IgD-negative memory B cell (primary cell): ENCODE measurements at regions not wholly inside any gene's neighbourhood (a gene's known extent, or its start where the extent isn't known, plus 50 kb on each side); places are given as distances from the start of the nearest gene placed in this dataset.
A peak's percentile ranks its signal among the peaks of the same experiment; 100 is the strongest.

Experiments used
- H3K27ac Mint-ChIP-seq, 3 donors: one replicate each; pipeline ENCODE4 v1.8.0; 2020 to 2022; ENCODE audit warnings: mild to moderate bottlenecking in 3 of 3, mixed read lengths in 3 of 3, moderate library complexity in 1 of 3
- H3K27me3 Mint-ChIP-seq: one replicate; pipeline ENCODE4 v1.8.0; 2021; ENCODE audit warnings: mixed read lengths
- H3K36me3 Mint-ChIP-seq: one replicate; pipeline ENCODE4 v1.8.0; 2020; ENCODE audit warnings: mild to moderate bottlenecking, mixed read lengths
- H3K4me1 Mint-ChIP-seq, 3 donors: one replicate each; pipeline ENCODE4 v1.8.0; 2020 to 2022; ENCODE audit warnings: mixed read lengths in 3 of 3, mild to moderate bottlenecking in 1 of 3
- H3K4me3 Mint-ChIP-seq, 4 donors: one replicate each; pipeline ENCODE4 v1.8.0; 2020 to 2022; ENCODE audit warnings: mild to moderate bottlenecking in 4 of 4, mixed read lengths in 4 of 4, moderate library complexity in 3 of 4
- H3K9me3 Mint-ChIP-seq, 3 donors: one replicate each; pipeline ENCODE4 v1.8.0; 2020 to 2021; ENCODE audit warnings: mixed read lengths in 3 of 3, mild to moderate bottlenecking in 1 of 3

GRCh38 chr9:121550041-121550440 is 50.4 kb upstream of the GGTA1 start:
- H3K4me3 Mint-ChIP-seq = peak overlapping the region in 1 of 4 donors; percentile 30
- peaks cover 0 to 11% (median 1%) of the 10 kb centered on the region in 3 donors for H3K4me1 Mint-ChIP-seq
- no peaks in the 10 kb centered on the region for H3K9me3 Mint-ChIP-seq
- H3K27me3 Mint-ChIP-seq = peaks cover 18% of the 10 kb centered on the region
- H3K36me3 Mint-ChIP-seq = no peaks in the 10 kb centered on the region
- H3K27ac Mint-ChIP-seq = no peak overlapping the region

GRCh38 chr9:121550569-121551512 is 51.2 kb upstream of the GGTA1 start:
- no peaks in the 10 kb centered on the region for H3K9me3 Mint-ChIP-seq
- peaks cover 0 to 11% (median 1%) of the 10 kb centered on the region in 3 donors for H3K4me1 Mint-ChIP-seq
- no peak overlapping the region for H3K27ac Mint-ChIP-seq
- peaks cover 19% of the 10 kb centered on the region for H3K27me3 Mint-ChIP-seq
- H3K36me3 Mint-ChIP-seq = no peaks in the 10 kb centered on the region
- peak overlapping the region in 2 of 4 donors; percentile 18 to 60 for H3K4me3 Mint-ChIP-seq

GRCh38 chr9:121551985-121552753 is 52.5 kb upstream of the GGTA1 start:
- H3K36me3 Mint-ChIP-seq = no peaks in the 10 kb centered on the region
- no peak overlapping the region for H3K27ac Mint-ChIP-seq
- H3K27me3 Mint-ChIP-seq = peaks cover 17% of the 10 kb centered on the region
- peaks cover 0 to 9% (median 1%) of the 10 kb centered on the region in 3 donors for H3K4me1 Mint-ChIP-seq
- peak overlapping the region in 1 of 4 donors; percentile 18 for H3K4me3 Mint-ChIP-seq
- H3K9me3 Mint-ChIP-seq = no peaks in the 10 kb centered on the region

GRCh38 chr9:121556082-121556481 is 56.4 kb upstream of the GGTA1 start:
- Mint-ChIP-seq H3K4me1 (peaks cover 9 to 22% (median 9%) of the 10 kb centered on the region in 3 donors), H3K27me3 (peaks cover 11% of the 10 kb centered on the region), H3K4me3 (no peak overlapping the region), H3K9me3 (no peaks in the 10 kb centered on the region), H3K27ac (no peak overlapping the region), H3K36me3 (no peaks in the 10 kb centered on the region)

GRCh38 chr9:121556580-121556979 is 56.9 kb upstream of the GGTA1 start:
- Mint-ChIP-seq H3K27me3 (peaks cover 11% of the 10 kb centered on the region), H3K4me1 (peaks cover 9 to 21% (median 9%) of the 10 kb centered on the region in 3 donors), H3K9me3 (no peaks in the 10 kb centered on the region), H3K27ac (no peak overlapping the region), H3K4me3 (no peak overlapping the region), H3K36me3 (peaks cover under 1% of the 10 kb centered on the region)

GRCh38 chr9:121557581-121558447 is 58.2 kb upstream of the GGTA1 start:
- Mint-ChIP-seq H3K36me3 (peaks cover 2% of the 10 kb centered on the region), H3K4me1 (peaks cover 9 to 18% (median 9%) of the 10 kb centered on the region in 3 donors), H3K4me3 (peak overlapping the region in 3 of 4 donors; percentile 8 to 84 (median 9)), H3K27ac (no peak overlapping the region), H3K27me3 (peaks cover 11% of the 10 kb centered on the region), H3K9me3 (no peaks in the 10 kb centered on the region)

- Mint-ChIP-seq H3K27me3 (peaks cover 11% of the 10 kb centered on the region), H3K27ac (no peak overlapping the region), H3K4me3 (peak overlapping the region in 2 of 4 donors; percentile 73 to 84), H3K36me3 (peaks cover 2% of the 10 kb centered on the region), H3K9me3 (no peaks in the 10 kb centered on the region), H3K4me1 (peaks cover 9 to 18% (median 9%) of the 10 kb centered on the region in 3 donors)
These were observed 58.8 kb upstream of the GGTA1 start for GRCh38 chr9:121558473-121558872.

- Mint-ChIP-seq H3K9me3 (no peaks in the 10 kb centered on the region), H3K36me3 (peaks cover 2% of the 10 kb centered on the region), H3K4me1 (peaks cover 9 to 18% (median 9%) of the 10 kb centered on the region in 3 donors), H3K27me3 (peaks cover 11% of the 10 kb centered on the region), H3K4me3 (peak overlapping the region in 2 of 4 donors; percentile 32 to 43), H3K27ac (peak overlapping the region in 1 of 3 donors; percentile 39)
These were observed 59.5 kb upstream of the GGTA1 start for GRCh38 chr9:121559183-121559582.

GRCh38 chr9:121560921-121561320 is 61.3 kb upstream of the GGTA1 start:
- Mint-ChIP-seq H3K4me3 (no peak overlapping the region), H3K4me1 (peaks cover 9 to 18% (median 9%) of the 10 kb centered on the region in 3 donors), H3K27me3 (peaks cover 16% of the 10 kb centered on the region), H3K36me3 (peaks cover 2% of the 10 kb centered on the region), H3K9me3 (no peaks in the 10 kb centered on the region), H3K27ac (no peak overlapping the region)

- Mint-ChIP-seq H3K36me3 (peaks cover 2% of the 10 kb centered on the region), H3K27me3 (peaks cover 14% of the 10 kb centered on the region), H3K27ac (no peak overlapping the region), H3K9me3 (no peaks in the 10 kb centered on the region), H3K4me3 (no peak overlapping the region), H3K4me1 (peaks cover 9 to 18% (median 9%) of the 10 kb centered on the region in 3 donors)
These were observed 62.0 kb upstream of the GGTA1 start for GRCh38 chr9:121561385-121562222.

- H3K4me1 Mint-ChIP-seq = peaks cover 9 to 18% (median 9%) of the 10 kb centered on the region in 3 donors
- H3K36me3 Mint-ChIP-seq = peaks cover 2% of the 10 kb centered on the region
- no peak overlapping the region for H3K4me3 Mint-ChIP-seq
- H3K27ac Mint-ChIP-seq = no peak overlapping the region
- no peaks in the 10 kb centered on the region for H3K9me3 Mint-ChIP-seq
- H3K27me3 Mint-ChIP-seq = peaks cover 12% of the 10 kb centered on the region
These were observed 62.7 kb upstream of the GGTA1 start for GRCh38 chr9:121562301-121562700.

- Mint-ChIP-seq H3K4me1 (peaks cover 4 to 12% (median 6%) of the 10 kb centered on the region in 3 donors), H3K27me3 (peaks cover 11% of the 10 kb centered on the region), H3K36me3 (peaks cover 2% of the 10 kb centered on the region), H3K27ac (no peak overlapping the region), H3K4me3 (no peak overlapping the region), H3K9me3 (no peaks in the 10 kb centered on the region)
These were observed 63.8 kb upstream of the GGTA1 start for GRCh38 chr9:121563425-121563824.

GRCh38 chr9:121563881-121564460 is 64.3 kb upstream of the GGTA1 start:
- Mint-ChIP-seq H3K27me3 (peaks cover 14% of the 10 kb centered on the region), H3K27ac (peak overlapping the region in 1 of 3 donors; percentile 80), H3K4me1 (peaks cover 0 to 10% (median 4%) of the 10 kb centered on the region in 3 donors), H3K9me3 (no peaks in the 10 kb centered on the region), H3K4me3 (no peak overlapping the region), H3K36me3 (peaks cover 2% of the 10 kb centered on the region)
